GM13977 (cell line): ENCODE measurements at regions not wholly inside any gene's neighbourhood (a gene's known extent, or its start where the extent isn't known, plus 50 kb on each side); places are given as distances from the start of the nearest gene placed in this dataset.
"Not testable (repeated sequence)": the region's sequence is repeated elsewhere in the genome, so short reads cannot be mapped to it uniquely, and the experiment has no call there.

Experiments
- DNase-seq: peaks from one replicate; pipeline ENCODE4 v3.0.0; 2012; ENCODE audit warnings: low spot score
- CTCF ChIP-seq: IDR thresholded peaks from 2 replicates; pipeline ENCODE4 v1.5.1; 2012; ENCODE audit warnings: mild to moderate bottlenecking, control low read depth; ENCODE audit not compliant: insufficient read depth; ENCODE audit errors: extremely low read depth, missing control alignments
- in situ Hi-C: fragments of 300-500 bp; cut with MboI; formaldehyde crosslinking; loops from one replicate; pipeline ENCODE4 v1.12.0; 2022; ENCODE audit warnings: low sequenced_read_pairs, low pct_unique_long_range_greater_than_20kb, mixed read lengths, inconsistent platforms; ENCODE audit not compliant: unreplicated experiment

- in situ Hi-C loops, result no loop called here
- DNase-seq, result no peak
- TF ChIP-seq CTCF, result no peak
Measured at GRCh38 chr5:113703266-113703665, 189.8 kb downstream of the YTHDC2 start.

GRCh38 chr5:113705657-113706056 lies 192.2 kb downstream of the YTHDC2 start:
- no peak for DNase-seq
- in situ Hi-C loops, result no loop called here
- no peak for TF ChIP-seq CTCF

- no peak for TF ChIP-seq CTCF
- no peak for DNase-seq
- in situ Hi-C loops, result no loop called here
Measured at GRCh38 chr5:113713051-113713450, 199.6 kb downstream of the YTHDC2 start.

GRCh38 chr5:113715921-113716320 lies 202.4 kb downstream of the YTHDC2 start:
- DNase-seq, in situ Hi-C loops: not testable (repeated sequence)

GRCh38 chr5:113719549-113719948 lies 206.1 kb downstream of the YTHDC2 start:
- TF ChIP-seq CTCF, result no peak
- DNase-seq, result no peak
- in situ Hi-C loops, result no loop called here

- in situ Hi-C loops, result no loop called here
Measured at GRCh38 chr5:113721171-113721570, 207.7 kb downstream of the YTHDC2 start.

GRCh38 chr5:113723021-113723420 lies 209.5 kb downstream of the YTHDC2 start:
- no peak for TF ChIP-seq CTCF
- no peak for DNase-seq
- in situ Hi-C loops, result no loop called here

More at GRCh38 chr5:113721171-113721570, 207.7 kb downstream of the YTHDC2 start:
- no peak for TF ChIP-seq CTCF
- DNase-seq, result no peak
